Epithelial cell of esophagus (primary cell): ENCODE measurements at regions not wholly inside any gene's neighbourhood (a gene's known extent, or its start where the extent isn't known, plus 50 kb on each side); places are given as distances from the start of the nearest gene placed in this dataset.
"Not testable (repeated sequence)": the region's sequence is repeated elsewhere in the genome, so short reads cannot be mapped to it uniquely, and the experiment has no call there.

Experiments used
- DNase-seq: peaks from one replicate; pipeline ENCODE4 v3.0.0; 2010; ENCODE audit warnings: low read depth
- H3K4me3 ChIP-seq: 2 replicates; pipeline ENCODE4 v1.5.1; 2011; ENCODE audit warnings: mild to moderate bottlenecking, low read length, control low read depth
- CTCF ChIP-seq: IDR thresholded peaks from 2 replicates; pipeline ENCODE4 v1.5.1; 2011; ENCODE audit warnings: low read depth, mild to moderate bottlenecking, low read length, control low read depth, inconsistent platforms; ENCODE audit not compliant: insufficient read depth; ENCODE audit errors: missing control alignments

GRCh38 chr18:72973841-72974240 is 106.1 kb upstream of the NETO1 start:
- no peak overlapping the region for H3K4me3 ChIP-seq

GRCh38 chr18:72965616-72966015 is 97.8 kb upstream of the NETO1 start:
- DNase-seq, result peak; percentile 33
- no peak for TF ChIP-seq CTCF
- no peak overlapping the region for H3K4me3 ChIP-seq

More at GRCh38 chr18:72973841-72974240, 106.1 kb upstream of the NETO1 start:
- peak; percentile 61 for DNase-seq
- TF ChIP-seq CTCF, result no peak

GRCh38 chr18:72958195-72958594 is 90.4 kb upstream of the NETO1 start:
- not testable (repeated sequence) for H3K4me3 ChIP-seq

GRCh38 chr18:72948439-72948838 is 80.7 kb upstream of the NETO1 start:
- no peak for TF ChIP-seq CTCF
- H3K4me3 ChIP-seq, result no peak overlapping the region
- no peak for DNase-seq

More at GRCh38 chr18:72958195-72958594, 90.4 kb upstream of the NETO1 start:
- not testable (repeated sequence) for DNase-seq

GRCh38 chr18:72942766-72943165 is 75.0 kb upstream of the NETO1 start:
- DNase-seq, result peak; percentile 54
- H3K4me3 ChIP-seq, result no peak overlapping the region
- no peak for TF ChIP-seq CTCF

GRCh38 chr18:72940986-72941385 is 73.2 kb upstream of the NETO1 start:
- no peak overlapping the region for H3K4me3 ChIP-seq
- TF ChIP-seq CTCF, result no peak
- DNase-seq, result peak; percentile 71

- no peak for TF ChIP-seq CTCF
- no peak overlapping the region for H3K4me3 ChIP-seq
- no peak for DNase-seq
These were observed 72.7 kb upstream of the NETO1 start for GRCh38 chr18:72940509-72940908.

GRCh38 chr18:72935744-72936143 is 68.0 kb upstream of the NETO1 start:
- DNase-seq, result peak; percentile 6
- no peak overlapping the region for H3K4me3 ChIP-seq
- peak; percentile 20 for TF ChIP-seq CTCF
